Aorta (tissue), 5 donors: ENCODE measurements at regions not wholly inside any gene's neighbourhood (a gene's known extent, or its start where the extent isn't known, plus 50 kb on each side); places are given as distances from the start of the nearest gene placed in this dataset.
A peak's percentile ranks its signal among the peaks of the same experiment; 100 is the strongest.

Experiments
- ATAC-seq: fragments of 200-7000 bp; cut with Tn5 transposase; one replicate; pipeline ENCODE4 v1.9.1; 2022; ENCODE audit warnings: moderate library complexity; ENCODE audit not compliant: low FRiP score
- DNase-seq, 2 donors: peaks; one replicate each; pipeline ENCODE4 v3.0.0-alpha.2; 2020
- H3K27ac ChIP-seq, 2 donors: one replicate each; pipeline ENCODE4 v1.5.1; 2013; ENCODE audit warnings: low read length in 2 of 2, mild to moderate bottlenecking in 2 of 2, moderate library complexity in 2 of 2, control low read depth in 1 of 2, inconsistent platforms in 1 of 2, low read depth in 1 of 2
- H3K27me3 ChIP-seq, 2 donors: one replicate each; pipeline ENCODE4 v1.6.1; 2013; ENCODE audit warnings: control low read depth in 1 of 2, low read length in 1 of 2, mild to moderate bottlenecking in 1 of 2, moderate library complexity in 1 of 2; ENCODE audit not compliant: insufficient read depth in 2 of 2, control insufficient read depth in 1 of 2
- H3K36me3 ChIP-seq, 2 donors: one replicate each; pipeline ENCODE4 v1.6.1; 2013; ENCODE audit warnings: control low read depth in 1 of 2, low read length in 1 of 2, mild to moderate bottlenecking in 1 of 2; ENCODE audit not compliant: insufficient read depth in 2 of 2, control insufficient read depth in 1 of 2
- H3K4me1 ChIP-seq, 2 donors: one replicate each; pipeline ENCODE4 v1.6.1; 2013; ENCODE audit warnings: low read length in 2 of 2, control low read depth in 1 of 2, mild to moderate bottlenecking in 1 of 2, moderate library complexity in 1 of 2; ENCODE audit not compliant: insufficient read depth in 2 of 2, control insufficient read depth in 1 of 2
- H3K4me3 ChIP-seq, 2 donors: one replicate each; pipeline ENCODE4 v1.5.1; 2013; ENCODE audit warnings: low read length in 2 of 2, control low read depth in 1 of 2, mild to moderate bottlenecking in 1 of 2
- H3K9me3 ChIP-seq: one replicate; pipeline ENCODE4 v1.6.1; 2013; ENCODE audit warnings: mild to moderate bottlenecking, low read length; ENCODE audit not compliant: control insufficient read depth
- WGBS, 2 donors: extraction: QIAGEN DNeasy Blood & Tissue Kit; methylation state at CpG; one replicate each; pipeline ENCODE4 v1.1.7; 2013; 5-methylcytosine and 5-hydroxymethylcytosine counted together
- intact Hi-C, 2 donors: fragments of 100-400 bp; cut with DNase I; formaldehyde crosslinking; loops; one replicate each; pipeline versions ENCODE4 v1.14.2 to v1.15.0; 2022
- donor health status: healthy with polysubstance abuse.
- donor health status: Bipolar disorder and iron deficiency.
- donor health status: DM: no; HTN: no; CAD: no.
- donor health status: DM: no; HTN: no; CAD: no.
- donor health status: DM: yes; HTN: yes; CAD: no.

GRCh38 chr7:131235489-131236317 is 92.0 kb upstream of the MKLN1 start:
- DNase-seq, result peak in 1 of 2 donors; percentile 56

GRCh38 chr7:131236318-131236672 is 91.4 kb upstream of the MKLN1 start:
- Histone ChIP-seq H3K27ac (no peak overlapping the region), H3K4me1 (peaks cover 0 to 4% of the 10 kb centered on the region in 2 donors), H3K4me3 (no peak overlapping the region), H3K27me3 (no peaks in the 10 kb centered on the region), H3K9me3 (peaks cover 3% of the 10 kb centered on the region), H3K36me3 (no peaks in the 10 kb centered on the region)
- 92 to 94% methylated on average over 6 of the region's 6 CpGs for WGBS, 2 donors
- intact Hi-C loops, result no loop called here
- no peak for DNase-seq
- no peak for ATAC-seq

More at GRCh38 chr7:131235489-131236317, 92.0 kb upstream of the MKLN1 start:
- WGBS, 2 donors, result 23 to 24% methylated on average over 13 of the region's 13 CpGs
- intact Hi-C loops, result no loop called here
- Histone ChIP-seq H3K27ac (no peak overlapping the region), H3K27me3 (no peaks in the 10 kb centered on the region), H3K36me3 (no peaks in the 10 kb centered on the region), H3K9me3 (peaks cover 3% of the 10 kb centered on the region), H3K4me3 (no peak overlapping the region), H3K4me1 (peaks cover 0 to 4% of the 10 kb centered on the region in 2 donors)
- peak; percentile 64 for ATAC-seq

- H3K36me3 ChIP-seq, result no peaks in the 10 kb centered on the region
- DNase-seq, result no peak
- WGBS, 2 donors, result 86 to 87% methylated on average over 2 of the region's 2 CpGs
- peaks cover 0 to 4% of the 10 kb centered on the region in 2 donors for H3K4me1 ChIP-seq
- intact Hi-C loops, result no loop called here
- H3K9me3 ChIP-seq, result peaks cover 3% of the 10 kb centered on the region
- H3K27me3 ChIP-seq, result no peaks in the 10 kb centered on the region
- no peak overlapping the region for H3K4me3 ChIP-seq
- H3K27ac ChIP-seq, result no peak overlapping the region
- no peak for ATAC-seq
Measured at GRCh38 chr7:131238347-131238931, 89.2 kb upstream of the MKLN1 start.

GRCh38 chr7:131241386-131241785 is 86.3 kb upstream of the MKLN1 start:
- H3K4me1 ChIP-seq, result no peaks in the 10 kb centered on the region
- DNase-seq, result no peak
- H3K9me3 ChIP-seq, result peaks cover 3% of the 10 kb centered on the region
- H3K4me3 ChIP-seq, result no peak overlapping the region
- H3K36me3 ChIP-seq, result no peaks in the 10 kb centered on the region
- ATAC-seq, result no peak
- H3K27ac ChIP-seq, result no peak overlapping the region
- intact Hi-C loops, result no loop called here
- no peaks in the 10 kb centered on the region for H3K27me3 ChIP-seq
- WGBS, 2 donors, result 92 to 95% methylated on average over 3 of the region's 3 CpGs

- DNase-seq, result no peak
- Histone ChIP-seq H3K4me1 (no peaks in the 10 kb centered on the region), H3K4me3 (no peak overlapping the region), H3K9me3 (peaks cover 3% of the 10 kb centered on the region), H3K27ac (no peak overlapping the region), H3K36me3 (no peaks in the 10 kb centered on the region), H3K27me3 (no peaks in the 10 kb centered on the region)
- no peak for ATAC-seq
- intact Hi-C loops, result no loop called here
- 88 to 90% methylated on average over 10 of the region's 10 CpGs for WGBS, 2 donors
Measured at GRCh38 chr7:131242123-131242650, 85.5 kb upstream of the MKLN1 start.

GRCh38 chr7:131244259-131244852 is 83.3 kb upstream of the MKLN1 start:
- intact Hi-C loops, result no loop called here
- Histone ChIP-seq H3K36me3 (no peaks in the 10 kb centered on the region), H3K27ac (no peak overlapping the region), H3K4me1 (peaks cover 0 to 2% of the 10 kb centered on the region in 2 donors), H3K9me3 (no peaks in the 10 kb centered on the region), H3K27me3 (no peaks in the 10 kb centered on the region), H3K4me3 (no peak overlapping the region)
- WGBS, 2 donors, result 71 to 72% methylated on average over 13 of the region's 13 CpGs
- DNase-seq (no peak), ATAC-seq (no peak)

- no peaks in the 10 kb centered on the region for H3K27me3 ChIP-seq
- DNase-seq (peak; percentile 74 to 78), ATAC-seq (peak; percentile 90)
- no peak overlapping the region for H3K4me3 ChIP-seq
- WGBS, 2 donors, result 0 to 4% methylated on average over 1 of the region's 1 CpG
- intact Hi-C loops, result no loop called here
- peaks cover 0 to 4% of the 10 kb centered on the region in 2 donors for H3K4me1 ChIP-seq
- no peaks in the 10 kb centered on the region for H3K36me3 ChIP-seq
- H3K27ac ChIP-seq, result no peak overlapping the region
- peaks cover 8% of the 10 kb centered on the region for H3K9me3 ChIP-seq
Measured at GRCh38 chr7:131249003-131249402, 78.7 kb upstream of the MKLN1 start.

- no peak overlapping the region for H3K27ac ChIP-seq
- H3K9me3 ChIP-seq, result peaks cover 8% of the 10 kb centered on the region
- H3K36me3 ChIP-seq, result no peaks in the 10 kb centered on the region
- WGBS, 2 donors, result 76 to 80% methylated on average over 3 of the region's 3 CpGs
- DNase-seq (no peak), ATAC-seq (no peak)
- no peaks in the 10 kb centered on the region for H3K27me3 ChIP-seq
- peaks cover 0 to 4% of the 10 kb centered on the region in 2 donors for H3K4me1 ChIP-seq
- intact Hi-C loops, result no loop called here
- H3K4me3 ChIP-seq, result no peak overlapping the region
Measured at GRCh38 chr7:131249483-131249882, 78.2 kb upstream of the MKLN1 start.
